HG03575 (cell line): ENCODE measurements at regions not wholly inside any gene's neighbourhood (a gene's known extent, or its start where the extent isn't known, plus 50 kb on each side); places are given as distances from the start of the nearest gene placed in this dataset.
"Not testable (repeated sequence)": the region's sequence is repeated elsewhere in the genome, so short reads cannot be mapped to it uniquely, and the experiment has no call there.

ENCODE experiments used
- ATAC-seq: cut with Tn5 transposase; IDR thresholded peaks from one replicate; pipeline ENCODE4 v1.9.1; 2021; ENCODE audit not compliant: unreplicated experiment, insufficient number of reproducible peaks, low FRiP score; ENCODE audit errors: extremely low read depth

DNA sequence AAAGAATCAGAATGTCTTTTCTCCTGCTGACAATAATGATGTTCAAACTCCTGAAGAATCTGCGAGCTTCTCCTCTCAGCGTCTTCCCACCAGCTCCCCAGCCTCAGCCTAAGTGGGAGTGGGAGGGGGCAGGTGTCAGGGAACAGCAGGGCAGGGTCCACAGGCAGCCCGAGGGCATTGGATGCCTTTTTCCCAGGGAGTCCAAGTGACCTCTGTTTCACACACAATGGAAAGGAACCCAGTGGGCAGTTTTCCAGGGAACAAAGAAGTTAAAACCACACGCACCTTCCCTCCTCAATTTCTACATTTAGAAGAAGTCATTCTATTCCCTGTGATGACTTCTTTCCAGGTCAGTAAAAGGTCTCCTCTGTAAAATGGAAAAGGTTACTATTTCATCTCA lies 278.5 kb downstream of the PARM1 start:
- ATAC-seq: no peak

DNA sequence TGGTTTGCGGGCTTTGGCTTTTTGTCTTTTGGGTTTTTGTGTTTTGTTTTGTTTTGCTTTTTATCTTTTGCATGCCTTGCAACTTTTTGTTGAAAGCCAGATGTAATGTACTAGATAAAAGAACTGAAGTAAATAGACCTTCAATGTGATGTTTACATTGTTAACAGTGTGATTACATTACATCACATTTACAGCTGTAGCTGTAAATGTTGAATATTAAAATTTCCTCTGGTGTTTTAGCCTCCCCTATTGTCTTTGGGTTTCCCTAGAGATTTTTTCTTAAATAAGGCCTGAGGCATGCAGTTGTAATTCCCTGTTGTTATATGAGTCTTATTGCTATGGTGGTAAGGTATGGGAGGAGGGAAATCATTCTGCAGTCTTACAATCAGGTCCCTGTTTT lies 275.0 kb downstream of the PARM1 start:
- ATAC-seq: no peak

DNA sequence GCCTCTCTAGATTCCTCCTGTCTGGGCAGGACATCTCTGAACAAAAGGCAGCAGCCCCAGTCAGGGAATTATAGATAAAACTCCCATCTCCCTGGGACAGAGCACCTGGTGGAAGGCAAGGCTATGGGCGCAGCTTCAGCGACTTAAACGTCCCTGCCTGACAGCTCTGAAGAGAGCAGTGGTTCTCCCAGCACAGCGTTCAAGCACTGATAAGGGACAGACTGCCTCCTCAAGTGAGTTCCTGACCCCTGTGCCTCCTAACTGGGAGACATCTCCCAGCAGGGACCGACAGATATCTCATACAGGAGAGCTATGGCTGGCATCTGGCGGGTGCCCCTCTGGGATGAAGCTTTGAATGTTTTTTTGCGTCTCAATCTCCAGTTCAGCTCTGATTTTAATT lies 262.2 kb downstream of the PARM1 start:
- ATAC-seq: no peak

DNA sequence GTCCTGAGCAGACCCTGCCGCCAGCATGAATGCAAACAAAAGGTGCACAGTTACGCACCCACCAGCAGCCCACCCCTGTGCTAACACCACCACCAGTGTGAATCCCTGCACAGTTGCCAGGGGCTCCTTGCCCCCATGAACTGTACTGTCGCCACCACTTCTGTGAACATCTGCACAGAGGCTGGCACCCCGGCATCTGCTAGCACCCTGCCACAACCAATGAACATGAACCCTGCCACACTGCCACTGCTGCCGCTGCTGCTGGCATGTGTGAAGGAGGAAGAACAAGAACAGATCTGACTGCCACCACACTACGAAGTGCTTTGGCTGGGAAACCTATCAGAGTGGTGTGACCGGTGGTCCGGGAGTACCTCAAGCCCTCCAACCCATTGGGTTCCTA lies 261.3 kb downstream of the PARM1 start:
- no peak for ATAC-seq

DNA sequence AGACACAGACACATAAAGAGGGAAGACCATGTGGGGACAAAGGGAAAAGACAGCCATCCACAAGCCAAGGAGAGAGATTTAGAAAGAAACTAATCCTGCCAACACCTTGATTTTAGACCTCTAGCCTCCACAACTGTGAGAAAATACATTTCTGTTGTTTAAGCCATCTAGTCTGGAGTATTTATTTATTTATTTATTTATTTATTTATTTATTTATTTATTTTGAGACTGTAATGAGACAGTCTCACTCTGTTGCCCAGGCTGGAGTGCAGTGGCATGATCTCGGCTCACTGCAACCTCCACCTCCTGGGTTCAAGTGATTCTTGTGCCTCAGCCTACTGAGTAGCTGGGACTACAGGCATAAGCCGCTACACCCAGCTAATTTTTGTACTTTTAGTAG lies 259.3 kb downstream of the PARM1 start:
- not testable (repeated sequence) for ATAC-seq

DNA sequence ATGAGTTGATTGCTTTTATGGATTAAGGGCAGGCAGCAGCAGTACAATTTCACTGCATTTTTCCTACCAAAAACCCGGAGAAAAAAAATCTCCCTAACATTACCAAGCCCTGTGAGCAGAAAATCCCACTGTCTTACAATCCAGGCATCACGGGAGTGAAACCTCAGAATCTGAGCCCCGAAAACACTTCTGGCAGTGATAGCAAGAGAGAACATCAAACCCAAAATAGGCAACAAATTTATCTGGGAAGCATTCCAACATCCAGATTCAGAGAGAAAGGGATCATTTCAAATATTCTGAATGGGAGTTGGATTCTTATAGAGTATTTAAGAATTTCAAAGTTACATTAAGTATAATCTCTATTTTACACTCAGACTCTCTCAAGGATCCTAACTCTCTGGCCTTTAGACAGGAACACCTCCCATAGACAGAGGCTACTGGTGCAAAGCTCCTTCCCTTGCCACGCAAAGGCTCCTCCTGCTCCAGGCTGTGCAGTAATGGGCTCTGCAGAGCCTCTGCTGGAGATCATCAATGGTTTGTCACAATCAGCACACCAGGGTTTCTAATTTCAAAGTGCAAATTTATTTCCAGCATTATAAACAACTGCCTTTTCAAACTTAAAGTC lies 256.9 kb downstream of the PARM1 start:
- ATAC-seq: no peak

DNA sequence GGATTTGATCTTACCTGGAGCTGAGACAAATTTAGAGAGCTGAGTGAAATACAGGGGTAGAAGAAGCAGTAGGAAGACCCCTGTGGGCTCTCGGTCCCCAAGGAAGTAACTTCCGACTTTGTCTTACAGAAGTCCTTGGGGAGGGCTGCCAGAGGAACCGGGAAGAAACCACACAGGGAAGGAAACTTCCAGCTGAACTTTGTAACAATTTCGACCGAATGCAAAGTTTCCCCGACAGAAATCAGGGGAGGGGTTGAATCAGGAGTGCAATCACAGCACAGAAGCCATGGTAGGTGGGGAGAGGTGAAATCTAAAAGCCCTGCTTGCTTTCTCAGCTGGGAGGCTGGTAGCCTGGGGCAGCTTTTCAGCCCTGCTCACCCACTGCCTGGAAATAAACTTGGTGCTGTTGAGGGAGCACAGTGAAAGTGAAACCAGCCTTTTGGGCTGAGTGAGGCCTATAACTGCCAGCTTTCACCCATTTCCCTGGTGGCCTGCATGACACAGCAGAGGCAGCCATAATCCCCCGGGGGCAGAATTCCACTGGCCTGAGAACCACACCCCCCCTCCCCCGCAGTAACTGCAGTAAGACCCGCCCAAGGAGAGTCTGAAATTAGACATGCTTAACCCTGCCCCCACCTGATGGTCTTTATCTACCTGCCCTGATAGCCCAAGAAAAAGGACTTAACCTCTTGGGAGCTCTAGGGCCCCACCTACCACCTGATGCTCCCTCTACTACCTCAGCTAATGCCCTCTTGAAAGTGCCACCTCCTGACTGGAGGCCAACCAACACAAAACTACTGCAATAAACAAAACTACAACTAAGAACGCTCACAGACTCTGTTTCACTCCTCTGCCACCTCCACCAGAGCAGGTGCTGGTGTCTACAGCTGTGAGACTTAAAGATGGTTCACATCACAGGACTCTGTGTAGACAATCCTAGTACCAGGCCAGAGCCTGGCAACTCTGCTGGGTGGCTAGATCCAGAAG lies 248.2 kb downstream of the PARM1 start:
- ATAC-seq: peak; percentile 42

DNA sequence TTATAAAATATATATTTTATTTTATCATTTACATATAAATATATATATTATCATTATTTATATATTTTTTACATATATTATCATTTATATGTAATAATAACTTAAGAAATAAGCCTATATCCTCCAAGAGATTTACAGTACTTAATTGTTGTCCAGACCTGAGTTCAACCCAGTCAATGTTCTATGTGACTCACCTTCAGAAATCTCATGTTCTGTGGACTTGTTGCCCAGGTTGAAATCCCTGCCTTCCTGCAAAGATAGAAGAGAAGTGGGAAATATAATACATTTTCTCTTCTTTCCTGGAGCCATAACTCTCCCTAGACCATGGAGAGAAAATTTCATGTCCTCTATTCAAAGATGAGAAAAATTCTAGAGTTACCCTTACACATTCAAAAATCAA lies 247.3 kb downstream of the PARM1 start:
- ATAC-seq: no peak

DNA sequence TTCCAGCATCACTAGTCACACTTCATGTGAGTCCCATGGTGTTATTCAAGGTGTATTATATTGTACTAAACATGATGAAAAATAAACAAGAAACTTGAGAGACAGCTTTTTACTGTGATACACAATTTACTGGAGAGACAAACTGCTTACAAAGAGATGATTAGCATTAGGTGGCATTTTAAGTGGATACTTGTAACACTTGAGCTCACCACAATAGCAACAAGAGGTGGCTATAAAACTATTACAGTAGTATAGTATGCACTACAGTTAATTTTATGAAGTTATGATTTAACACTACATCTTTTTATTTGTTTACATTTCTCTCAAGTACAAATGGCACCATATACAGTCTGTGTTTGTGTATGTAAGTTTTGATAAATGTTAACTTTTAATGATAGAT lies 246.6 kb downstream of the PARM1 start:
- no peak for ATAC-seq

DNA sequence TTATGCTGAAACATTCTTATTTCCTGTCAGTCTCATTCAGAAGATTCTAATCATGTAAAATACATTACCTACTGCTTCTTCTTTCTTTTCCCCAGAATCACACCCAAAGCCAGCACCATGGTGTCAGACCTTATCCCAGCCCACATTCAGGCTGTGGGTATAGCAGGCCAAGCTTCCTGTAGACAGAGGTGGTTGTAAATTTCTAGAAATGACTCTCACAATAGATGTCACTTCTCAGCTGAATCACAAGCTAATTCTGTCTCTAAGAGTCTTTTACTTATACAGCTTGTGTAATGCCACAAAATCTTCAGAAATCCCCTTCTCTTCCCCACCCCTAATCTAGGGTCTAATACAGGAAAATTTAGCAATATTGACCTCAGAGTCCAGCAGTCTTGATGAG lies 239.6 kb downstream of the PARM1 start:
- ATAC-seq: peak; percentile 86

DNA sequence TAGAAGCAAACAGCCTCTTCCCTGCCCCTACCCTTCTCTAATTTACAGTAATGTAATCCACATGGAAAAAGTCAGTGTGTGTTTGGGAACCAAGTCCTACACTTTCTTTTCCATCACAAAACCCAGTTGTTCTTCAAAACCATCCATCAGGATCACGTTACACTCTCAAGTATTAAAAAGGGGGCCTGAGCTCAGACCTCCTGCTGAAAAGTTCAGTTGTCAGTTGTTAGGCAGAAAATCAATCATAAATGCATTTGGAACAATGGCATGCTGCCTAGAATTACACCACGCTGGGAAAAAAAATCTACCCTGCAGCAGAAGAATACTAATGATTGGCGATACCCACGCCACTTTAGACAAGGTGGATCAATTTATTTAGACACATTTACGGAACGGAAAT lies 236.5 kb downstream of the PARM1 start:
- ATAC-seq: no peak

DNA sequence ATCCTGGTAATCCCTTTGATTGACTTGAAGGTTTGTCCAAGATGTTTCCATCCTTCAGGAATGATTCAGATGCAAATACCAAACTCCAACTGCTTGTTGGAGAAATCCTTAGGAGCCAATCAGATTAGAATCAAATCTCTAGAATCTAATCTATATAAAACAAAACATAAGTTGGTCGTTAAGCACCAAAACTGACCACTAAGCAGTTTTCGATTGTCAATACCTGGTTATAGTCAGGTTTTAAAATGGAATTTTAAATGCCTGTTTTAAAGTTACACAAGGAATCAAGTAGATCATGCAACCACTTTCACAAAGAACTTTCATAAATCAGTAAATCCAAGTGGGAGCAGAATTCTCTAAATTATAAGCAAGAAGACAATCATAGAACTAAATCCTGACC lies 236.1 kb downstream of the PARM1 start:
- no peak for ATAC-seq

DNA sequence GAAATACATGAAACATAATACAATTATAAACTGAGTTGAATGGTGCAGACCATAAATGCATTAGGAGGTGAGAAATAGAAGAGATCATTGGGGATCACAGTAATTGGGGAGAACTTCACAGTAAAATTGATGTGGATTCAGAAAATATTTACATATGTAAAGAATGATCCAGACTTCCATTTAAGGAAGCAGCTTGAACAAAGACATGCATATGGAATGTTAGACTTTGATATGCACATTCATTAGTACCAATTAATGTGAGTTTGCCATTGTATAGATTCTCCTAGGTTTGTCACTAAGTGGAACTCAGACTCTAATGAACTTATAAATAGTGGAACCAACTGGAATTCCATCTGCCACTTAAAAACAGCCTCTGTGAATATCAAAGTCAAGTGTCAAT lies 235.6 kb downstream of the PARM1 start:
- ATAC-seq: no peak

DNA sequence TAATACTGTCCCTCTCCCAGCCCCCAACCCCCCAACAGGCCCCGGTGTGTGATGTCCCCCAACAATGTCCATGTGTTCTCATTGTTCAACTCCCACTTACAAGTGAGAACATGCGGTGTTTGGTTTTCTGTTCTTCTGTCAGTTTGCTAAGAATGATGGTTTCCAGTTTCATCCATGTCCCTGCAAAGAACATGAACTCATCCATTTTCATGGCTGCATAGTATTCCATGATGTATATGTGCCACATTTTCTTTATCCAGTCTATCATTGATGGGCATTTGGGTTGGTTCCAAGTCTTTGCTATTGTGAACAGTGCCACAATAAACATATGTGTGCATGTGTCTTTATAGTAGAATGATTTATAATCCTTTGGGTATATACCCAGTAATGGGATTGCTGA lies 232.2 kb downstream of the PARM1 start:
- not testable (repeated sequence) for ATAC-seq

DNA sequence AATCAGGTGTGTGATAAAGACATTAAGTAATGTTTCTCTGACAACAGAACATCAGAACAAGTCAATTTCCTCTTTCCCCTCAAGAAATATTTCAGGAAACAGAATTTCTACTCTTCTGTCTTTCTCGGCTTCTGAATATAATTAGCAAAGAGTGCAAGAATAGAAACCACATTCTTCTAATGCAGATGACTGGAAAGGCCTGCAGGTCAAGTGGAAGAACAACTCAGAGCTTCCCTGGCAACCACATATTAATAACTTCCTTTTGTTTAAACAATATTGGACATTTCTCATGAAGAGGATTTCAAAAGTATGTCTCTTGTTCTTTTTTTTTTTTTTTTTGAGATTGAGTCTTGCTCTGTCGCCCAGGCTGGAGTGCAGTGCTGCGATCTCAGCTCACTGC lies 225.5 kb downstream of the PARM1 start:
- ATAC-seq: no peak

DNA sequence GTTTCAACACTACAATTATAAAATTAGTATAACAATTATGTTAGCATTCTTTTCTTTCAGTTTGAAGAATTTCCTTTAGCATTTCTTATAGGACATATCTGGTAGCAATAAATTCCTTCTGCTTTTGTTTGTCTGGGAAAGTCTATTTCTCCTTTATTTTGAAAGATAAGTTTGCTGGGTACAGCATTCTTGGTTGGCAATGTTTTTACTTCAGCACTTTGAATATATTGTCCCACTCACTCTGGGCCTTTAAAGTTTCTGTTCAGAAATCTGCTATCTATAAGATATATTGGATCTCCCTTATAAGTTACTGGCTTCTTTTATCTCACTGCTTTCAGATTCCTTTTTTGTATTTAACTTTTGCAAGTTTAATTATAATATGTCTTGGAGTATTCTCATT lies 222.1 kb downstream of the PARM1 start:
- no peak for ATAC-seq

DNA sequence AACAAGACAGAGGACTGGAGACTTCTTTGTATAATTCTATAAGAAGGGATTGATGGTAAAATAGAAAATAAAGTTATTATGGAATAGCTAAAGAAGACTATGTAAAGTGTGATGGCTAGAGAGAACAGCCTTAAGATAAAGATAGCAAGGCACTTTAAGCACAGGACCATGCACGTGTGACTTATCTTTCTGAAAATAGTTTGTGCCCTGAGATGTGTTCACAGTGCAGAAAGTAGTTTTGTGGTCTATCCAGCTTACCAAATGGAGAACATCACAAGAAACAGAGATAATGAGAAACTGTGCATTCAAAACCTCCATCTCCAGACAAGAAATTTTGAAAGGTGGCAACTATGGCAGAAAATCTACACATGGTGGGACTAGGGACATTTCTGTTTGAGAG lies 213.3 kb downstream of the PARM1 start:
- ATAC-seq: no peak

DNA sequence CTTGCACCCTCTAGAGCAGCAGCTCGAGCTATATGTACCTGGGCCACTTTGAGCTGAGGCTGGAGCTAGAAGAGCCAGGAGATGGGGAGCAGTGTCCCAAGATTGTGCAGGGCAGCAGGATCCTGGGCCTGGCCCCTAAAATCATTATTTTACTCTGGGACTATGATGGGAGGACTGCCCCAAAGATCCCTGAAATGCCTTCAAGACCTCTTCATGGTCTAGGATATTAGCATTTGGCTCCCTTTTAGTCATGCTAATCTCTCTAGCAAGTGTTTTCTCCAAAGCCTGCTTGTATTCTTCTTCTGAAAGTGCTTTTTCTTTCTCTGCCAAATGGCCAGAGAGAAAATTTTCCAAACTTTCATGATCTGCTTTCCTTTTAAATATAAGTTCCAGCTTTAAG lies 211.6 kb downstream of the PARM1 start:
- ATAC-seq: no peak

DNA sequence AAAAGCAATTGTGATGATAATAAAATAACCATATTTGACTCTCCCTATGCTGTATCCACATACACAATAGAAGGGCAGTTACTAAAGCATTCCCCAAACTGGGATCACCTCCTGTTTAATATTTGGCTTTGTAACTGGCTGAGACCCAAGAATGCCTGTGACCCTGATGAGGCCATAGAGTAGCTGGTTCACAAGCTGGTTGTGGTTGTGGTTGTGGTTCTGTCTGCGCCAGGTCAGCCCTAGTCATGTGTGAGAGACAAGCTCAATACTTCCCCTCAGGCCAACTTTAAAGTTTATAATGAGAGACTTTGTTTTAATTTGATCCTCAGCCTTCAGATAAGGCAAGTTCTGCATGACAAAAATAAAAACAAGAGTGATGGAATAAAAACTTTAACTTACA lies 209.9 kb downstream of the PARM1 start:
- ATAC-seq: no peak

DNA sequence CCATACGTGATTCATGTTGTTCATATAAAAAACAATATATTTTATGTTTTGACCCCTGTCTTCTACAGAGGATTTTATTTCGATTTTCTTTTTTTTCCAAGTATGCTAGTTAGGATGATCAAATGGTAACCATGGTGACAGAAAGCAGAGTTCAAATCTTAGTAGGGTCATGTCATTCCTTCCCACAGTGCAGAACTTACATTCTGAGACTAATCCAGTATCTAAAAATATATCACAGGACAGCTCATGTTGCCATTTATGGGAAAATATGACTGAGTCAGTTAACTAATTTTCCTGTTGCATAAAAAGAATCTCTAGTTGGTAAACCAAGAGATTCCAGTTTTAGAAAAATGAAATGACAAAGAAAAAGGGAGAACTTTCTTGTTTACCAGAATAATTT lies 209.5 kb downstream of the PARM1 start:
- no peak for ATAC-seq
